ENCODE measurements at regions not wholly inside any gene's neighbourhood (a gene's known extent, or its start where the extent isn't known, plus 50 kb on each side); places are given as distances from the start of the nearest gene placed in this dataset.

- Histone ChIP-seq H3F3A (ENCODE audit: low read length, unreplicated experiment) (no peaks in the 10 kb centered on the region), H3K36me3 (ENCODE audit: low read depth, low read length) (no peaks in the 10 kb centered on the region), H2AFZ (ENCODE audit: low read length) (no peak overlapping the region), H3K4me2 (ENCODE audit: low read length) (no peak overlapping the region), H3K4me1 (ENCODE audit: insufficient read depth, low read length) (no peaks in the 10 kb centered on the region), H3K27ac (ENCODE audit: low read length) (no peak overlapping the region), H3K9me3 (ENCODE audit: low read length) (no peaks in the 10 kb centered on the region), H3K9me2 (replicated peaks; ENCODE audit: low read length) (no peaks in the 10 kb centered on the region), H3K4me3 (ENCODE audit: low read length) (no peak overlapping the region), H3K9ac (ENCODE audit: low read length) (no peak overlapping the region), H3K27me3 (ENCODE audit: low read length) (peaks cover 34% of the 10 kb centered on the region), H3K79me2 (ENCODE audit: low read length) (no peaks in the 10 kb centered on the region), H4K20me1 (ENCODE audit: low read length) (no peaks in the 10 kb centered on the region)
- POLR2A ChIA-PET (ENCODE audit: unreplicated experiment): no interaction called here
- BruUV-seq (replicated peaks): no TSS peak
- ATAC-seq (no peak), DNase-seq (no peak)
- intact Hi-C loops (cut with micrococcal nuclease): no loop called here
- CTCF ChIA-PET: no interaction called here
- TF ChIP-seq EZH2 (IDR thresholded peaks at IDR 0.05; ENCODE audit: low read length, unreplicated experiment) (no peak), EZH2phosphoT487 (IDR thresholded peaks at IDR 0.05; ENCODE audit: borderline replicate concordance, low read length) (no peak)
- TF ChIP-seq, protein P1, sequence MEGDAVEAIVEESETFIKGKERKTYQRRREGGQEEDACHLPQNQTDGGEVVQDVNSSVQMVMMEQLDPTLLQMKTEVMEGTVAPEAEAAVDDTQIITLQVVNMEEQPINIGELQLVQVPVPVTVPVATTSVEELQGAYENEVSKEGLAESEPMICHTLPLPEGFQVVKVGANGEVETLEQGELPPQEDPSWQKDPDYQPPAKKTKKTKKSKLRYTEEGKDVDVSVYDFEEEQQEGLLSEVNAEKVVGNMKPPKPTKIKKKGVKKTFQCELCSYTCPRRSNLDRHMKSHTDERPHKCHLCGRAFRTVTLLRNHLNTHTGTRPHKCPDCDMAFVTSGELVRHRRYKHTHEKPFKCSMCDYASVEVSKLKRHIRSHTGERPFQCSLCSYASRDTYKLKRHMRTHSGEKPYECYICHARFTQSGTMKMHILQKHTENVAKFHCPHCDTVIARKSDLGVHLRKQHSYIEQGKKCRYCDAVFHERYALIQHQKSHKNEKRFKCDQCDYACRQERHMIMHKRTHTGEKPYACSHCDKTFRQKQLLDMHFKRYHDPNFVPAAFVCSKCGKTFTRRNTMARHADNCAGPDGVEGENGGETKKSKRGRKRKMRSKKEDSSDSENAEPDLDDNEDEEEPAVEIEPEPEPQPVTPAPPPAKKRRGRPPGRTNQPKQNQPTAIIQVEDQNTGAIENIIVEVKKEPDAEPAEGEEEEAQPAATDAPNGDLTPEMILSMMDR (conservative IDR thresholded peaks at IDR 0.05; ENCODE audit: low read depth, low read length): no peak
Observed at GRCh38 chr10:61100887-61101286, 156.9 kb upstream of the RHOBTB1 start.

DNA sequence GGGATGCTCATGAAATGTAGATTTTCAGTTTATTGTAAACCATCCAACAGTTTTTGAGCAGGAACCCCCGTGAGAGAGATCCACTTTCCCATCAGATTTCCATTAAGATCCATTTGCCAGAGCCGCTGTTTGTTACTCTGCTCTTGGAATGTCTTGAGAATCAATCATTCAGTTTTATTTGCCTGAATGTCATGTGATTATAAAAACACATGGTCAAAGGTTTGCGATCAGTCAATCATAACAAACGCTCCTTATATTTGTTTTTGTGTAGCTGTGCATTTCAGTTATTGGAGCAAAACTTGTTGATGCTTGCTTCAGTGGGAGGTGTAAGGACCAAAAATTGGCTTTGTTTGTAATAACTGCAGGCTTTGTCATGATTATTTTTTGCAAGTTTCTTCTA lies 155.8 kb upstream of the RHOBTB1 start:
- H3K9me2 ChIP-seq (replicated peaks; ENCODE audit: low read length): no peaks in the 10 kb centered on the region
- POLR2A ChIA-PET (ENCODE audit: unreplicated experiment): no interaction called here
- BruUV-seq (replicated peaks): no TSS peak
- ATAC-seq: no peak
- no peak for DNase-seq
- H4K20me1 ChIP-seq (ENCODE audit: low read length): no peaks in the 10 kb centered on the region
- no peaks in the 10 kb centered on the region for H3K79me2 ChIP-seq (ENCODE audit: low read length)
- peaks cover 45% of the 10 kb centered on the region for H3K27me3 ChIP-seq (ENCODE audit: low read length)
- H3K27ac ChIP-seq (ENCODE audit: low read length): no peak overlapping the region
- no peak overlapping the region for H3K9ac ChIP-seq (ENCODE audit: low read length)
- no peaks in the 10 kb centered on the region for H3K9me3 ChIP-seq (ENCODE audit: low read length)
- no peaks in the 10 kb centered on the region for H3K36me3 ChIP-seq (ENCODE audit: low read depth, low read length)
- H3F3A ChIP-seq (ENCODE audit: low read length, unreplicated experiment): no peaks in the 10 kb centered on the region
- H3K4me1 ChIP-seq (ENCODE audit: insufficient read depth, low read length): no peaks in the 10 kb centered on the region
- no peak overlapping the region for H3K4me3 ChIP-seq (ENCODE audit: low read length)
- intact Hi-C loops (cut with micrococcal nuclease): no loop called here
- H3K4me2 ChIP-seq (ENCODE audit: low read length): no peak overlapping the region
- TF ChIP-seq, protein P1 (conservative IDR thresholded peaks at IDR 0.05; ENCODE audit: low read depth, low read length): no peak
- TF ChIP-seq EZH2 (IDR thresholded peaks at IDR 0.05; ENCODE audit: low read length, unreplicated experiment) (no peak), EZH2phosphoT487 (IDR thresholded peaks at IDR 0.05; ENCODE audit: borderline replicate concordance, low read length) (no peak)
- H2AFZ ChIP-seq (ENCODE audit: low read length): no peak overlapping the region
- CTCF ChIA-PET: no interaction called here

DNA sequence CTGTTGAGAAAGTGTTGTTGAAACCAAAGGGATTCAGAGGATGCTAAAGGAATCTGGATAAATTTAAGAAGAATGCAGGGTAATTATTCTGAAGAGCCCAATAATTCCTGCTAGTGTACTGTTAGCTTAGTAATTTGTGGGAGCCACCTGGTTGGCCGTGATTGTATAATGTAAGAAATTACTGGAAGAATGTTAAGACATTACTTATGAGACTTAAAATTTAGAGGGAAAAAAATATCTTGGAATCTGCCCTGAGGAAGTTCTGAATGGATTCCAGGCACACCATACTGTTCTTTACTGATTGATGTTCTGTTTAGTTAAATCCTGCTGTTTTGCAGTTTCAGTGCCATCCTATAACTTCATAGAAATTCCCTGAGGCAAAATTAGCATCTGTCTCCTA lies 155.0 kb upstream of the RHOBTB1 start:
- ATAC-seq (no peak), DNase-seq (no peak)
- no TSS peak for BruUV-seq (replicated peaks)
- Histone ChIP-seq H3K4me2 (ENCODE audit: low read length) (no peak overlapping the region), H3F3A (ENCODE audit: low read length, unreplicated experiment) (no peaks in the 10 kb centered on the region), H3K27ac (ENCODE audit: low read length) (no peak overlapping the region), H3K9me2 (replicated peaks; ENCODE audit: low read length) (no peaks in the 10 kb centered on the region), H2AFZ (ENCODE audit: low read length) (no peak overlapping the region), H3K4me1 (ENCODE audit: insufficient read depth, low read length) (no peaks in the 10 kb centered on the region), H3K4me3 (ENCODE audit: low read length) (no peak overlapping the region), H3K36me3 (ENCODE audit: low read depth, low read length) (no peaks in the 10 kb centered on the region), H3K27me3 (ENCODE audit: low read length) (peaks cover 49% of the 10 kb centered on the region), H4K20me1 (ENCODE audit: low read length) (no peaks in the 10 kb centered on the region), H3K9me3 (ENCODE audit: low read length) (no peaks in the 10 kb centered on the region), H3K9ac (ENCODE audit: low read length) (no peak overlapping the region), H3K79me2 (ENCODE audit: low read length) (no peaks in the 10 kb centered on the region)
- CTCF ChIA-PET: no interaction called here
- TF ChIP-seq EZH2phosphoT487 (IDR thresholded peaks at IDR 0.05; ENCODE audit: borderline replicate concordance, low read length) (no peak), EZH2 (IDR thresholded peaks at IDR 0.05; ENCODE audit: low read length, unreplicated experiment) (no peak)
- TF ChIP-seq, protein P1 (conservative IDR thresholded peaks at IDR 0.05; ENCODE audit: low read depth, low read length): no peak
- POLR2A ChIA-PET (ENCODE audit: unreplicated experiment): no interaction called here
- intact Hi-C loops (cut with micrococcal nuclease): no loop called here
